Lung microvascular endothelial cell (primary cell): ENCODE measurements at regions not wholly inside any gene's neighbourhood (a gene's known extent, or its start where the extent isn't known, plus 50 kb on each side); places are given as distances from the start of the nearest gene placed in this dataset.

ENCODE experiments used
- DNase-seq, 2 donors: peaks; one replicate each; pipeline versions ENCODE4 v3.0.0 to v3.0.0-alpha.2; 2010; ENCODE audit warnings: low read depth in 2 of 2

DNA sequence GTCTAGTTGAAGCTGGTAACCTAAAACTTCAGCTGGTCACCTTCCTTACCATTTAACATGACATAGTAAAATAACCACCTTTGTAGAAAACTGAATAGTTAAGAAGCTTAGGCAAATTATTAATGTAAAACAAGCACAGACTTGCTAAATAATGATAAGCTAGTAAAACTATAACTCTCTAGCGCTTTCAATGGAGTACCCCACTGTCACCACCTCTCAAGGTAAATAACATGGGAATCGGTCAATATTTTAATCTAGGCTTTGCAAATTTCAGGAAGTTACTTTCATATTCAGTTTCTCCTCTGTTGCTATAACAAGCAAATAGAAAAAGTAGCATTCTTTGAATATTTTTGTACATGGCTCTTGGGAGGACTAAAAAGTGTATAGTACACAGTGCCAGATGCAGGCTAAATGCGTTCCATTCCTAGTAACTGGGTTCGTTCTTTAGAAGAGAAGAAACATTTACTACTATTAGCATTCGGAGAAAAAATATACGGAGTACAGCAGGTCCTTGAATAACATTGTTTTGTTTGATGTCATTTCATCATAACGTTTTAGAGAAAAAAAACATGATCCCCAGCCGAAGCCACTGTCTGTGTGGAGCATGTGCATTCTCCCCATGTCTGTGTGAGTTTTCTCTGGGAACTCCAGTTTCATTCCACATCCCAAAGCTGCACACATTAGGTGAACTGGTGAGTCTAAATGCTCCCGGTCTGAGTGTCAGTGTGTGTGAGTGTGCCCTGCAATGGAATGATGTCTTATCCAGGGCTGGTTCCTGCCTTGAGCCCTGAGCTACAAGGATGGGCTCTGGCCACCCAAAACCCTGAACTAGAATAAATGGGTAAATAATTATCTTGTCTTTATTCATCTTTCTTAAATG, 52.5 kb downstream of the EPRS1 start:
- DNase-seq: no peak

GRCh38 chr1:219991919-219992318, 54.4 kb downstream of the EPRS1 start:
- no peak for DNase-seq

- DNase-seq: no peak
These were observed 54.8 kb downstream of the EPRS1 start for GRCh38 chr1:219991511-219991810.

- peak; percentile 46 to 74 for DNase-seq
These were observed 55.4 kb downstream of the EPRS1 start for GRCh38 chr1:219990782-219991510.

DNA sequence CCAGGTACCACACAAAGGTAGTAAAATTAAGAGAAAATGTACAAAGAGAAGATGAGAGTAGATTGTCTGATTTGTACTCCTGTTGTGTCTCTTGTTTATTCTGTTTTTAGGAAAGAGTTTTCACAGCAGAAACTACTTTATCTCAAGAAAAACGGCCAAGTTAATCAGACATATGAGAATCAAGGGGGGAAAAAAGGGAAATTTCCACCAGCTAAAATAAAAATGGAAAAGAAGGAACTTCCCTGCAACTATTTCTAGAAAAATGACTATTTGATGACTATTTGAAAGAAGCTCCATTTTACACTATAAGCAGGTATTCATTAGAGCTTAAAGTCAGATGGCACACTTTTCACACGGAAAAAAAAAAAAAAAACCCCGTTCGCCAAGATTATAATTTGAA, 56.5 kb downstream of the EPRS1 start:
- no peak for DNase-seq

DNA sequence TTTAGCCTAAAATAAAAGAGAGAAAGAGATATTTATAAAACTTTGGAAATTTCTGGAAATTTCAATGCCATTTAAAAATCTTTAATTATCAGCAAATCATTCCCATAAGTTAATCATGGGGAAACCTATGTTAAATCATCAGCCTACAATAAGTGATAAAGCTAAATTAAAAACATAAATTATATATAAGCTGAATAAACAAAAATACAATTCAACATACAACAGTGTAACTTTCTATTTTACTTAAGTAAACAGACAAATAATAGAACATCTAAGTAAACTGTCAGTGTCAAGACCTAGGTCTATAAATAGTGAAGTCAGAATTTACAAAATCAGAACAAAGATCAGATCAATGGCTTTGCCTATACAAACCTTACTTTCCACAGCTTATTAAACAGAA, 57.5 kb downstream of the EPRS1 start:
- no peak for DNase-seq

DNA sequence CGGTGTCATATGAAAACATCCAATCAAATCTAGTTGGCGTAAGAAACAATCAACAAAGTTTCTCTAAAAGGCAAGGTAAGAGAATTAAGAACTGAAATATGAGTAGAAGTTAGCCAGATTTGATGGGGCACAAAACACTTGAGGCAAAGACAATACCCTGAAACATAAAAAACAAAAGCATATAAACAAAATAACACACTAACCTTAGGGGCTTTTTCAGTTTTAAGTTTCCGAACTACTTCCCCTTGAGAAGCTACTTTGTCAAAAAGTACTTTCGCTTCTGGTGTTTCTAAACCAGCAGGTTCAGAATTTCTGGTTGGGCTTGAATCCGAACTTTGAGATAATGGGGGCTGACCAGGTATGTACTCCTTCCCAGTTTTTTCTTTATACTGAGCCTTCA, 57.9 kb downstream of the EPRS1 start:
- DNase-seq: no peak

DNA sequence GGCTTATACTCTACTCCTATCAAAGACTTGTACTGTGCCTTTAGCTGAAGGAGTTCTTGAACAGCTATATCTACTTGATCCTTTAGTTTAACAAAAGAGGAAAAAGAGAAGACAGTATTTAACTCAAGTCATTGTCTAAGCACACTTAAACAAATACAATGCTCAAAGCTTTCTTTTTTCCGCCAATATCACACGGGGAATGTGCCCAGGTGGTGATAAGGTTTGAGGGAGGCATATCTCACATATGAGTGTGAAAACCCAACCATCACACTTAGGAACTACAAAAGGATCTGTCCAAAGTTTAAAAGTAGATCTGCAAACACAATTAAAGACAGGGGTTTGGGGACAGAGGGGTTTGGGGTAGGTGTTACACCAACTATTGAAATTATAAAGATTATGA, 59.0 kb upstream of the SLC30A10 start:
- no peak for DNase-seq

DNA sequence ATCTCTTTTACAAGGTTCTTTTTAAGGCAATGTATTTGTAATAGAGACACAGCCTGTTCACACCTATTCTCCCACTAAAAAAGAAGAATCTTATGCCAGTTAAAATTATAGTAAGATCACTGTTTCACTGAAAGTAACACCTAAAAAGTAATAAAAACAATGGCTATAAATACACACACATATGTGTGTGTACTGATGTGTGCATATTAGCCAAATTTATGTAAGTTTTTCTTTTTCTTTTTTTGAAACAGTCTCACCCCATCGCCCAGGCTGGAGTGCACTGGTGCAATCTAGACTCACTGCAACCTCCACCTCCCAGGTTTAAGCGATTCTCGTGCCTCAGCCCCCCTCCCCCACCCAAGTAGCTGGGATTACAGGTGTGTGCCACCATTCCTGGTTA, 56.8 kb upstream of the SLC30A10 start:
- no peak for DNase-seq
